Parathyroid adenoma (tissue), 2 donors: ENCODE measurements at regions not wholly inside any gene's neighbourhood (a gene's known extent, or its start where the extent isn't known, plus 50 kb on each side); places are given as distances from the start of the nearest gene placed in this dataset.
A peak's percentile ranks its signal among the peaks of the same experiment; 100 is the strongest.

Experiments used
- H2AFZ ChIP-seq: fragments of 300-600 bp; sonication (generic); one replicate; pipeline ENCODE4 v1.7.0; 2017; ENCODE audit warnings: antibody characterized with exemption, mild to moderate bottlenecking
- H3K27ac ChIP-seq: fragments of 300-600 bp; sonication (generic); one replicate; pipeline ENCODE4 v1.7.0; 2017
- H3K27me3 ChIP-seq: fragments of 300-600 bp; sonication (generic); one replicate; pipeline ENCODE4 v1.7.0; 2017; ENCODE audit warnings: low read length; ENCODE audit not compliant: control insufficient read depth, insufficient read depth
- H3K36me3 ChIP-seq: fragments of 300-600 bp; sonication (generic); one replicate; pipeline ENCODE4 v1.7.0; 2017; ENCODE audit warnings: low read length; ENCODE audit not compliant: control insufficient read depth, insufficient read depth
- H3K4me1 ChIP-seq: fragments of 300-600 bp; sonication (generic); one replicate; pipeline ENCODE4 v1.7.0; 2017; ENCODE audit warnings: control low read depth
- H3K4me2 ChIP-seq: fragments of 300-600 bp; sonication (generic); one replicate; pipeline ENCODE4 v1.7.0; 2017; ENCODE audit warnings: low read length
- H3K4me3 ChIP-seq: fragments of 300-600 bp; sonication (generic); one replicate; pipeline ENCODE4 v1.7.0; 2017; ENCODE audit warnings: low read depth, low read length
- H3K79me2 ChIP-seq: fragments of 300-600 bp; sonication (generic); one replicate; pipeline ENCODE4 v1.7.0; 2017; ENCODE audit warnings: control low read depth
- H3K9ac ChIP-seq: fragments of 300-600 bp; sonication (generic); one replicate; pipeline ENCODE4 v1.7.0; 2017; ENCODE audit warnings: mild to moderate bottlenecking
- H3K9me3 ChIP-seq: fragments of 300-600 bp; sonication (generic); one replicate; pipeline ENCODE4 v1.7.0; 2017; ENCODE audit warnings: low read length; ENCODE audit not compliant: control insufficient read depth
- CTCF ChIP-seq: fragments of 300-600 bp; sonication (generic); IDR thresholded peaks from one replicate; pipeline ENCODE4 v1.7.0; 2017; ENCODE audit warnings: antibody characterized with exemption, mild to moderate bottlenecking
- donor health status: primary hyperparathyroidism.

GRCh38 chr6:163766936-163767335 lies 352.4 kb downstream of the QKI start:
- H3K4me1 ChIP-seq, result peaks cover 4% of the 10 kb centered on the region
- no peak overlapping the region for H2AFZ ChIP-seq
- H3K9me3 ChIP-seq, result no peaks in the 10 kb centered on the region
- no peaks in the 10 kb centered on the region for H3K27me3 ChIP-seq
- no peak for TF ChIP-seq CTCF
- H3K4me3 ChIP-seq, result no peak overlapping the region
- no peaks in the 10 kb centered on the region for H3K79me2 ChIP-seq
- no peak overlapping the region for H3K9ac ChIP-seq
- no peak overlapping the region for H3K4me2 ChIP-seq
- no peak overlapping the region for H3K27ac ChIP-seq
- H3K36me3 ChIP-seq, result no peaks in the 10 kb centered on the region

- Histone ChIP-seq H3K9ac (no peak overlapping the region), H3K4me3 (no peak overlapping the region), H3K4me2 (no peak overlapping the region), H3K36me3 (no peaks in the 10 kb centered on the region), H2AFZ (no peak overlapping the region), H3K9me3 (no peaks in the 10 kb centered on the region), H3K79me2 (no peaks in the 10 kb centered on the region), H3K4me1 (peaks cover 4% of the 10 kb centered on the region), H3K27me3 (no peaks in the 10 kb centered on the region), H3K27ac (no peak overlapping the region)
- TF ChIP-seq CTCF, result no peak
Observed at GRCh38 chr6:163765335-163765734, 350.8 kb downstream of the QKI start.

GRCh38 chr6:163764565-163764964 lies 350.0 kb downstream of the QKI start:
- no peak overlapping the region for H3K9ac ChIP-seq

GRCh38 chr6:163761481-163761880 lies 347.0 kb downstream of the QKI start:
- H3K4me1 ChIP-seq, result peaks cover 4% of the 10 kb centered on the region
- H3K4me2 ChIP-seq, result no peak overlapping the region
- no peak overlapping the region for H3K9ac ChIP-seq
- H3K79me2 ChIP-seq, result no peaks in the 10 kb centered on the region
- H3K9me3 ChIP-seq, result no peaks in the 10 kb centered on the region
- H3K27me3 ChIP-seq, result no peaks in the 10 kb centered on the region
- H3K27ac ChIP-seq, result no peak overlapping the region
- no peak overlapping the region for H3K4me3 ChIP-seq
- H3K36me3 ChIP-seq, result no peaks in the 10 kb centered on the region
- H2AFZ ChIP-seq, result no peak overlapping the region
- TF ChIP-seq CTCF, result no peak

More at GRCh38 chr6:163764565-163764964, 350.0 kb downstream of the QKI start:
- no peaks in the 10 kb centered on the region for H3K36me3 ChIP-seq
- peak overlapping the region; percentile 54 for H2AFZ ChIP-seq
- no peaks in the 10 kb centered on the region for H3K27me3 ChIP-seq
- peak overlapping the region; percentile 8 for H3K27ac ChIP-seq
- no peak overlapping the region for H3K4me2 ChIP-seq
- no peaks in the 10 kb centered on the region for H3K9me3 ChIP-seq
- peaks cover 4% of the 10 kb centered on the region for H3K4me1 ChIP-seq
- no peaks in the 10 kb centered on the region for H3K79me2 ChIP-seq
- no peak overlapping the region for H3K4me3 ChIP-seq
- no peak for TF ChIP-seq CTCF

- Histone ChIP-seq H3K79me2 (no peaks in the 10 kb centered on the region), H3K27ac (no peak overlapping the region), H3K36me3 (no peaks in the 10 kb centered on the region), H3K27me3 (no peaks in the 10 kb centered on the region), H3K4me1 (peaks cover 4% of the 10 kb centered on the region), H3K4me2 (no peak overlapping the region), H3K4me3 (no peak overlapping the region), H2AFZ (no peak overlapping the region), H3K9ac (no peak overlapping the region), H3K9me3 (no peaks in the 10 kb centered on the region)
- TF ChIP-seq CTCF, result no peak
Observed at GRCh38 chr6:163760860-163761259, 346.3 kb downstream of the QKI start.
